B cell (primary cell): ENCODE measurements at regions not wholly inside any gene's neighbourhood (a gene's known extent, or its start where the extent isn't known, plus 50 kb on each side); places are given as distances from the start of the nearest gene placed in this dataset.

Experiments
- EZH2 ChIP-seq: IDR thresholded peaks from 2 replicates; pipeline ENCODE4 v1.6.1; 2012; ENCODE audit warnings: borderline replicate concordance, low read depth, mild to moderate bottlenecking, moderate library complexity, low read length; ENCODE audit not compliant: insufficient read depth, poor library complexity, severe bottlenecking
- TF ChIP-seq, protein P1 (sequence below): fragments of 200-600 bp; IDR thresholded peaks from one replicate; pipeline ENCODE4 v1.8.0; 2022; ENCODE audit warnings: antibody characterized with exemption, mild to moderate bottlenecking

DNA sequence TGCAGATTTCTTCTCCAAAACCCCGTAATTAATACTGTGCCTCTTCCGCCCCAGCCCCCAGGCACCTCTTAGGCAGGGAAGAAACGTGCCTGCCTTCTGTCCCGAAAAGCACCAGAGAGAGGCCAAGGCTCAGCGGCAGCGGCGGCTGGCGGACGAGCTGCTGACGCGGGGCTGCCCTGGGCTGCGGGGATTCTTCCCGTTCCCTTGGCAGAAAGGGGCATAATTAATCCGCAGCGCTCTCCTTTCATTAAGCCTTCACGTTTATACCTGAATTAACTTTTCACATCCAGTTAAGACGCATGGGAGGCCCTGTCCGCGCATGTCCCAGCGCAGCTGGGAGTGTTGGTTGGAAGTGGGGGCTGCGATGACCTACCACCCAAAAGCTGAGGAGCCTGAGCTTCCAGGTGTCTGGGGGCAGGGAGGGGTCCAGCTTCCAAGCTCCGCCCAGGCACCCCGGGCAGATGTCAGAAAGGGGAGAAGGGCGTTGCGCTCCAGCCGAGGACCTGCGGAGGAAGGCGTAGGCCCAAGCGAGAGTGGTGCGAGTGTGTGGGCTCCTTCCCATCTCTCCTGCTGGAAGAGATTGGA lies 167.4 kb upstream of the LRFN2 start:
- TF ChIP-seq EZH2 = no peak
- TF ChIP-seq, protein P1, sequence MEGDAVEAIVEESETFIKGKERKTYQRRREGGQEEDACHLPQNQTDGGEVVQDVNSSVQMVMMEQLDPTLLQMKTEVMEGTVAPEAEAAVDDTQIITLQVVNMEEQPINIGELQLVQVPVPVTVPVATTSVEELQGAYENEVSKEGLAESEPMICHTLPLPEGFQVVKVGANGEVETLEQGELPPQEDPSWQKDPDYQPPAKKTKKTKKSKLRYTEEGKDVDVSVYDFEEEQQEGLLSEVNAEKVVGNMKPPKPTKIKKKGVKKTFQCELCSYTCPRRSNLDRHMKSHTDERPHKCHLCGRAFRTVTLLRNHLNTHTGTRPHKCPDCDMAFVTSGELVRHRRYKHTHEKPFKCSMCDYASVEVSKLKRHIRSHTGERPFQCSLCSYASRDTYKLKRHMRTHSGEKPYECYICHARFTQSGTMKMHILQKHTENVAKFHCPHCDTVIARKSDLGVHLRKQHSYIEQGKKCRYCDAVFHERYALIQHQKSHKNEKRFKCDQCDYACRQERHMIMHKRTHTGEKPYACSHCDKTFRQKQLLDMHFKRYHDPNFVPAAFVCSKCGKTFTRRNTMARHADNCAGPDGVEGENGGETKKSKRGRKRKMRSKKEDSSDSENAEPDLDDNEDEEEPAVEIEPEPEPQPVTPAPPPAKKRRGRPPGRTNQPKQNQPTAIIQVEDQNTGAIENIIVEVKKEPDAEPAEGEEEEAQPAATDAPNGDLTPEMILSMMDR = no peak
